Immature natural killer cell (primary cell): ENCODE measurements at regions not wholly inside any gene's neighbourhood (a gene's known extent, or its start where the extent isn't known, plus 50 kb on each side); places are given as distances from the start of the nearest gene placed in this dataset.

Source experiments
- DNase-seq, 3 donors: peaks; one replicate each; pipeline ENCODE4 v3.0.0; 2022; ENCODE audit warnings: mixed read lengths in 1 of 3
- H3K27ac Mint-ChIP-seq, 6 donors: one replicate each; pipeline ENCODE4 v1.8.0; 2020; ENCODE audit warnings: mixed read lengths in 6 of 6, mild to moderate bottlenecking in 5 of 6, inconsistent platforms in 4 of 6, moderate library complexity in 3 of 6
- H3K27me3 Mint-ChIP-seq, 3 donors: one replicate each; pipeline ENCODE4 v1.8.0; 2020 to 2021; ENCODE audit warnings: low read depth in 3 of 3, mild to moderate bottlenecking in 3 of 3, mixed read lengths in 3 of 3, moderate library complexity in 3 of 3, inconsistent platforms in 1 of 3
- H3K36me3 Mint-ChIP-seq, 3 donors: one replicate each; pipeline ENCODE4 v1.8.0; 2020; ENCODE audit warnings: mixed read lengths in 3 of 3, inconsistent platforms in 2 of 3, mild to moderate bottlenecking in 2 of 3
- H3K4me1 Mint-ChIP-seq, 2 donors: one replicate each; pipeline ENCODE4 v1.8.0; 2020; ENCODE audit warnings: inconsistent platforms in 2 of 2, mild to moderate bottlenecking in 2 of 2, mixed read lengths in 2 of 2, moderate library complexity in 1 of 2
- H3K4me3 Mint-ChIP-seq, 5 donors: one replicate each; pipeline ENCODE4 v1.8.0; 2020; ENCODE audit warnings: mild to moderate bottlenecking in 5 of 5, mixed read lengths in 5 of 5, inconsistent platforms in 3 of 5, moderate library complexity in 3 of 5
- H3K9me3 Mint-ChIP-seq, 6 donors: one replicate each; pipeline ENCODE4 v1.8.0; 2020; ENCODE audit warnings: mild to moderate bottlenecking in 6 of 6, mixed read lengths in 6 of 6, inconsistent platforms in 4 of 6, moderate library complexity in 3 of 6

DNA sequence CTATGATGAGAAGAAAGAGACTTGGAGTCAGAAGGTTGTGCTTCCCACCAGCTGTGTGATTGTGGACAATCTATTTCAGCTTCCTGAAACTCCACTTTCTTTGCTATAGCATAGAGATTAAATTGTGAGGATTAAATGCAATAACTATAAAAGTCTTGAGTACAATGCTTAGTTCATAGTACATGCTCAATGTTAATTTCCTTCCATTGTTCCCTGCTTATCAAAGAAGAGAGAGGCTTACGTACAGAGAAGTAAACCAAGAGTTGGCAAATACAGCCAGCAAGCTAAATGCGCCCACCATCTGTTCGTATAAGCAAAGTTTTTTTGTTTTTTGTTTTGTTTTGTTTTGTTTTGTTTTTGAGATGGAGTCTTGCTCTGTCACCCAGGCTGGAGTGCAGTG is 317.9 kb upstream of the NFIA start:
- H3K27me3 Mint-ChIP-seq, result peaks cover 0 to 4% (median 2%) of the 10 kb centered on the region in 3 donors
- peaks cover 0 to 5% (median 0%) of the 10 kb centered on the region in 6 donors for H3K9me3 Mint-ChIP-seq
- DNase-seq, result no peak
- H3K36me3 Mint-ChIP-seq, result no peaks in the 10 kb centered on the region
- no peak overlapping the region for H3K27ac Mint-ChIP-seq
- no peak overlapping the region for H3K4me3 Mint-ChIP-seq
- H3K4me1 Mint-ChIP-seq, result no peaks in the 10 kb centered on the region

DNA sequence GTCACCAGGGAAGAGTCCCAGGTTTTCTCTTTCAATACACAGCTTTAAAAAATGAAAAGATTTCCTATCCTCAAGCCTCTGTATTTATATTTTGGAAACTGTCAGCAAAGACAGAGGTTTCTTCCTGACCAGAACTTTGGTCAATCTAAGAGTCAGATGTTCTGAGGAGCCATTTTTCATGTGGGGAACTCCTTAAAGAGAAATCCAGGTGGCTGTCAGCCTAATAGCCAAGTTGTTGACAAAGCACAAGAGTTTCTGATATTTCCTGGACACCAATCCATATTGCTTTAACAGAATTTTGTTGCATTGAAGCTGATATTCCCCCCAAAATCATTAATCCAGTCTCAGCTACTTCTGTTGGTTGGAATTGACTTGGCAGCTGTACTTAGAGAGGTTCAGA is 318.6 kb upstream of the NFIA start:
- Mint-ChIP-seq H3K36me3 (no peaks in the 10 kb centered on the region), H3K27me3 (peaks cover 0 to 4% (median 2%) of the 10 kb centered on the region in 3 donors), H3K4me3 (no peak overlapping the region), H3K27ac (no peak overlapping the region), H3K9me3 (peaks cover 0 to 2% (median 0%) of the 10 kb centered on the region in 6 donors), H3K4me1 (no peaks in the 10 kb centered on the region)
- no peak for DNase-seq

DNA sequence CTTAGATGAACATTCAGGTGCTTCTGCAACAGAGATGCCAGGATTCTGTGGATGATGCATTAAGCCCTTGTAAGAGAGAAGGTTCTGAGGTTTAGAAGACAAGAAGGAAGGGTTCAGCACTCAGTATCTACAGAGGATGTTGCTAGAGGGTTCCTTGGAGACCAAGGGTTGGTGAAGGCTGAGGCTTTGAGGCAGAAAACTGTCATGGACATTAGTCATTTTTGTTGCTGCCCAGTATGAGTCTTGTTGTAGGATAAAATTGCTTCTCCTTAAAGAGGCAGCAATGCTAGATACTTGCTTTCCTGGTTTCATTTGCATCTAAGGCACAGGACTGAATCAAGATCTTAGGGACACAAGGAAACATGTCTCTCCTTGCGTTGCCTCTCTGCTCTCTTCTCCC is 319.4 kb upstream of the NFIA start:
- Mint-ChIP-seq H3K27ac (no peak overlapping the region), H3K27me3 (peaks cover 0 to 4% (median 2%) of the 10 kb centered on the region in 3 donors), H3K4me3 (no peak overlapping the region), H3K9me3 (peaks cover 0 to 2% (median 0%) of the 10 kb centered on the region in 6 donors), H3K4me1 (no peaks in the 10 kb centered on the region), H3K36me3 (no peaks in the 10 kb centered on the region)
- no peak for DNase-seq

DNA sequence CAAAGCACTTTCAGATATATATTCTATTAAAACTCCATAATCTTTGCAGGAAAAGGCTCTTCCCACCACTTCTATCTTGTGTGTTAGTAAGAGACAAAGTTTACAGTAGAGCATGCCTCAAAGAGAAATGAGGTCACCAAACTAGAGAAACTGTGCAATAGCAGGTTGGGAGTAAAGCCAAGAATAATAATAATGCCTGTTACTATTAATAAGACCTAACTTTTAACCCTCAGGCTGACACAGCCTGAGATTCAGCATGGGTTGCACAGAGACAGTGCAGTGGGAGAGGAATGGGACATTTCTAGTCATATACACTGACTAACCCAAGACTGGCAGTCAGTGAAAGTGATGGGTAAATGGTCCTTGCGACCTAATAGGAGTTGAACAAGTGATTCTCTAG is 320.2 kb upstream of the NFIA start:
- no peak overlapping the region for H3K4me3 Mint-ChIP-seq
- H3K27ac Mint-ChIP-seq, result no peak overlapping the region
- H3K9me3 Mint-ChIP-seq, result peaks cover 0 to 2% (median 0%) of the 10 kb centered on the region in 6 donors
- H3K36me3 Mint-ChIP-seq, result no peaks in the 10 kb centered on the region
- no peak for DNase-seq
- H3K4me1 Mint-ChIP-seq, result no peaks in the 10 kb centered on the region
- peaks cover 0 to 4% (median 2%) of the 10 kb centered on the region in 3 donors for H3K27me3 Mint-ChIP-seq

DNA sequence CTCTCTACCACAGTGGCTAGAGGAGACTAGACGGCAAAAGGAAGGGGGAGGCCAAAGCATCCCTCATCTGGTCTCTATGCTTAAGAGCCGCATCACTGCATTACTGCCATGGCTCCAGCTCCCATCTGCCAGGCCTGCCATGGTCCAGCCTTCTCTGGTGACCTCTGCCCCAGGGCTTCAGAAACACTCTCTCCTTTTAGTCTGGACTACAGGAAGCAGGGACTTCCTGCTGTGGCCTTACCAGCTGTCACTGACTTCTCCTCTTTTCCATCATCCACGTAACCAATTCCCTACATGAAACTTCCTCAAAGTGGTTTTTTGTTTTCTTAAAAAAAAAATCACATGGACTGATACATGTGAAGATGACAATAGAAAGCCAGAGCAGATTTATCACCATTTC is 323.1 kb upstream of the NFIA start:
- Mint-ChIP-seq H3K27ac (no peak overlapping the region), H3K27me3 (peaks cover 0 to 4% (median 4%) of the 10 kb centered on the region in 3 donors), H3K4me3 (no peak overlapping the region), H3K4me1 (no peaks in the 10 kb centered on the region), H3K9me3 (peaks cover 0 to 2% (median 0%) of the 10 kb centered on the region in 6 donors), H3K36me3 (no peaks in the 10 kb centered on the region)
- no peak for DNase-seq

DNA sequence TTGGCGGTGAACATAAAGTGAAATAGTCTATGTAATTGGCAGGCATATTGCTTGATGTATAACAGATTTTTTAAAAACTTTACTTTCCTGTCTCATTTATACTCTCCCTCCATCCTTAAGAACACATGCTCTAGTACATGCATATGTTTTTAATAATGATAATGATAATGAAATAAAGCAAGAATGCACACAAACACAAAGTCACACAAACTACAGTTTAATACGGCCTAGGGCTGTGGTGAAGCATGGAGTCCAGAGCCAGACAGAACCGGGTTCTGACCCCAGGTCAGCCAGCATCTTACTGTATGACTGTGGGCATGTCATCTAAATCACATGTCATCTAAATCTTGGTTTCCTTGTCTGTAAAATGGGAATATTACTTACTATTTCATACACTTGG is 324.9 kb upstream of the NFIA start:
- Mint-ChIP-seq H3K9me3 (peaks cover 0 to 2% (median 0%) of the 10 kb centered on the region in 6 donors), H3K4me1 (no peaks in the 10 kb centered on the region), H3K27ac (no peak overlapping the region), H3K4me3 (no peak overlapping the region), H3K36me3 (no peaks in the 10 kb centered on the region), H3K27me3 (peaks cover 0 to 4% (median 4%) of the 10 kb centered on the region in 3 donors)
- no peak for DNase-seq

DNA sequence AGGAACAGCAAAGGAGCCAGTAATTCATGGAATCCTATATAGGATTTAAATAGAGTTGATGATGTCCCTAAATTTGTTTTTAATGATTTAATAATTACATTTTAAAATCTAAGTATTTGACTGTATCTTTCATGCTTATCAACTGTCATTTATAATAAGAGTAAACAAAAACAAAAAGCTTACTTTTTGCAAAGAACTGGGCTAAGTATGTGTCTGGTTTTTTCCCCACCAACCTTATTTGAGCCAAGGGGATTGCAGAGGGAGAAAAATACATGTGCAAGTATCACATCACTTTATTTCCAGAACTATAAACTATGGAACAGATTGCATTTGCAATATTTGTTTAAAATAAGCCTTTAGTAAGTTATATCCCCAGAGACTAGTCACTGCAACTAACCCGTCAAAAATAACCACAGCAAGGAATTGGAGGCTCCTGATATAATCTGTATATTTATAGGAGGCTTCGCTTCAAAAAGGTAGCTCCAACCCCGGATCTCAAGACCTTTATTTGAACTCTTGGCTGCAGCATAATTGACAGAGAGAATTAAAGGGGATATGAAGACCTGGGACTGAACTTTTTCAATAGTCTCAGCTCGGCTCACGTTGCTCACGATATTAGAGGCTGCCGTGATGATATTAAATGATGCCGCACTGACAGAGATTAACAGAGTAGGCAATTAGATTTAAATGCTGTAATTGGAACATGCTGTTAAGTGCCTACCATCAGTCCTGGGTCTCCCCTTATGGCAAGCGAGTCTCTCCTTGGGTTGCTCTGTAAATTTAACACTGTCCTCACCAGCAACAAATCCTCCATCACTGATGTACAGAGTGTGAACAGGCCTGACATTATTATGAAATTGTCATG is 329.1 kb upstream of the NFIA start:
- Mint-ChIP-seq H3K27me3 (peaks cover 0 to 4% (median 0%) of the 10 kb centered on the region in 3 donors), H3K9me3 (peaks cover 0 to 7% (median 0%) of the 10 kb centered on the region in 6 donors), H3K4me3 (no peak overlapping the region), H3K27ac (no peak overlapping the region), H3K36me3 (no peaks in the 10 kb centered on the region), H3K4me1 (no peaks in the 10 kb centered on the region)
- no peak for DNase-seq

DNA sequence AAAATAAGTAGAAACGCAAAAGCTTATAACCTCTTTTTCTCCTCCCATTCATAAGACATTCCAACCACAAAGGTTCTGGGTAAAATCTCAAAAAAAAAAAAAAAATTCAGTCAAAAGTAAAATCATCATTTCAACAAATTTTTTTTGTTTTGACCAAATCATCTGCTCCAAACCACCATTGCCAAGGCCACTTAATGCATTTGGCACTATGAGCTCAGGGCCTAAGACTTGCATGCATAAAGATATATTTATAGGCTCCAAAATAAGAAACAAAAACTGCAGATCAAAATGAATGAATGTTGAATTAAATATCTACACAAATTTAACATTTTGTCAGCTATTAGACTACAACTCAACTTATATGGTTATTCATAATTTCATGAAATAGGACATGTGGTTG is 331.1 kb upstream of the NFIA start:
- no peak overlapping the region for H3K4me3 Mint-ChIP-seq
- H3K9me3 Mint-ChIP-seq, result peaks cover 0 to 7% (median 0%) of the 10 kb centered on the region in 6 donors
- no peaks in the 10 kb centered on the region for H3K4me1 Mint-ChIP-seq
- no peaks in the 10 kb centered on the region for H3K36me3 Mint-ChIP-seq
- H3K27me3 Mint-ChIP-seq, result peaks cover 0 to 4% (median 0%) of the 10 kb centered on the region in 3 donors
- no peak overlapping the region for H3K27ac Mint-ChIP-seq
- DNase-seq, result no peak

DNA sequence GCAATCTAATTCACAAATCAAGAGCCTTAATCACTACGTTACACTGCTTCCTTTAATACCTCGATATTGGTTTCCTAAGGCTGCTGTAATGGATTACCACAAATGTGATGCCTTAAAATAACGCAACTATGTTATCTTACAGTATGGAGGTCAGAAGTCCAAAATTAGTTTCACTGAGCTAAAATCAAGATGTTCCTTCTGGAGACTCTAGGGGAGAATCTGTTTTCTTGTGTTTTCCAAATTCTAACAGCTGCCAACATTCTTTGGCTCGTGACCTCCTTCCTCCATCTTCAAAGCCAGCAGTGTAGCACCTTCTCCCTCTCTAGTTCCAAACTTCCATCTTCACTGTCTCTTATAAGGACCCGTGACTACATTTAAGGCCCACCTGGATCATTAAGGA is 335.0 kb upstream of the NFIA start:
- Mint-ChIP-seq H3K27me3 (peaks cover 0 to 1% (median 0%) of the 10 kb centered on the region in 3 donors), H3K27ac (no peak overlapping the region), H3K36me3 (no peaks in the 10 kb centered on the region)

DNA sequence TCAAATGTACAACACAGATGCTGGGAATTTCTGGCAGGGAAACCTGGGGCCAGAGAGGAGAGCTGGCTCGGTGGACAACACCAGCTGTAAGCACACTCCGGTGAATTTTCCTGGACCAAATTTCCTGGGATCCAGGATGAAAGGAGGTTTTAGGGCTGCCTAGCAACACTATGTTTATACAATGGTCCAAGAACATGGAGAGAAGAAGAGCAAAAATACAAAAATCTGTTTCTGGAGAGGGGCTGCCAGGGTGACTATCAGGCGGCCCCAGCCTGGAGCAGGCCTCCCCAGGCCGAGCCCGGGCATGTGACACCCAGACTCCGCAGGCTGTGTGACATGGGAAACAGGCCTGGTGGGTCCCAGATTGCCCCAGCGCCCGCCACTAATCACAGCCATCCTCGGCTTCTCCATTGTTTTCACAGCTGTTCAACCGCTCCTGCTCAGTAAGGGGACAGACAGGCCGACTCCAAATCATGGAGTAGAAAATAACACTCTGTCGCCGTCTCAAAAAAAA is 336.0 kb upstream of the NFIA start:
- no peak for DNase-seq
- H3K4me3 Mint-ChIP-seq, result no peak overlapping the region
- no peak overlapping the region for H3K27ac Mint-ChIP-seq
- H3K4me1 Mint-ChIP-seq, result peaks cover 2 to 6% of the 10 kb centered on the region in 2 donors
- peaks cover 0 to 2% (median 1%) of the 10 kb centered on the region in 3 donors for H3K27me3 Mint-ChIP-seq
- H3K9me3 Mint-ChIP-seq, result peaks cover 0 to 4% (median 0%) of the 10 kb centered on the region in 6 donors
- H3K36me3 Mint-ChIP-seq, result no peaks in the 10 kb centered on the region

More for the DNA sequence above, 335.0 kb upstream of the NFIA start:
- Mint-ChIP-seq H3K9me3 (peaks cover 0 to 4% (median 0%) of the 10 kb centered on the region in 6 donors), H3K4me3 (no peak overlapping the region), H3K4me1 (peaks cover 2 to 6% of the 10 kb centered on the region in 2 donors)
- DNase-seq, result no peak

DNA sequence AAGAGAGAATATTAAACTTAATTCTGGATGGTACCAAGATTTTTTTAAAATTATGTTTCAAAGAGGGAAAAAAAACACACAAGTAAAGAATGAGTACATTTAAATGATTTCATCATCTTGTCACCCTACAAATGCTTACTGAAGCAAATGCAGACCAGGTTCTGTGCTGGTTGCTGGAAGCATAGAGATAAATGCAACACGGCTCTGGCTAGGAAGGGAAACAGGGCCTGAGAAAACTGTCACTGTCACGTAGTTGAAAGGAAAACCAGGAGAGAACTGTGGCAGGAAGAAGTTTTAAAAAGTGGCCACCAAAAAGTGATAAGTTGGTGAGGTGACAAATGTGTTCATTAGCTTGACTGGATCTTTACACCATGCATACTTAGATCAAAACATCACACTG is 336.9 kb upstream of the NFIA start:
- no peak for DNase-seq
- Mint-ChIP-seq H3K4me1 (peaks cover 2 to 6% of the 10 kb centered on the region in 2 donors), H3K9me3 (peaks cover 0 to 2% (median 0%) of the 10 kb centered on the region in 6 donors), H3K27me3 (peaks cover 0 to 2% (median 1%) of the 10 kb centered on the region in 3 donors), H3K27ac (no peak overlapping the region), H3K36me3 (no peaks in the 10 kb centered on the region), H3K4me3 (no peak overlapping the region)

DNA sequence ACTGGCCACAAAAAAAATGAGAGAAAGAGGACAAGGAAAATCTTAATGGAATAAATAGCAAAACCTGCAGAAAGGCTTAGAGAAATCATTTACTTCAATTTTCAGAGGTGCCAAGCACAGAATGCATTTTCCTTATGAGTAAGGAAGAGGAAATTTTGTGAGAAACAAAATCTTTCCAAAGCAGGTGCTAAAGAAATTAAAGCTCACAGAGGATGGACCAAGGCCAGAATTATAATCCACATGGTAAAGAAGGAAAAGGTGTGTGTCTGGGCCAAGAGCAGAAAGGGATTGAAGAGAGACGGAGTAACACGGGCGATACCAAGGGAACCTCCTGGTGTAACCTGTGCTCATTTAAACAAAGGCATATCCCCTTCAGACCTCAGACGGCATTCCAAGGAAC is 340.0 kb upstream of the NFIA start:
- no peak for DNase-seq
- peaks cover 2 to 6% of the 10 kb centered on the region in 2 donors for H3K4me1 Mint-ChIP-seq
- H3K36me3 Mint-ChIP-seq, result peaks cover 0 to 3% (median 0%) of the 10 kb centered on the region in 3 donors
- H3K4me3 Mint-ChIP-seq, result no peak overlapping the region
- no peaks in the 10 kb centered on the region for H3K9me3 Mint-ChIP-seq
- no peak overlapping the region for H3K27ac Mint-ChIP-seq
- H3K27me3 Mint-ChIP-seq, result peaks cover 0 to 4% (median 0%) of the 10 kb centered on the region in 3 donors

DNA sequence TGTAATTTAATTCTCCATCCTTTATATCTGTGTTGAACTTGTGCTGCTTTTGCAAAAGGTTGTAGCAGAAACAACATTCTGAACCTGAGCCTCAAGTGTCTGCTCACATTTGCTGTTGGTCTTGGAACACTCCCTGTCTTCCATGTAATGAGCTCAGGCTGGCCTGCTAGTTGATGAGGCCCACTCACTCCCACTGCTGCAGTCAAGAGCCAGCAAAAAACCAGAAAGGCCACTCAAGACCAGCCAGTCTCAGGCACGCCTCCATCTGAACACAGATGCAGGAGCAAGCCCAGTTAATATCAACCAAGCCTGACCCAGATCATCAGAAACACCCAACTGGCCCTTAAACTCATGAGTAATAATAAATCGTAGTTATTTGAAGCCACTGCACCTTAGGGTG is 342.2 kb upstream of the NFIA start:
- DNase-seq, result no peak
- Mint-ChIP-seq H3K27me3 (peaks cover 0 to 4% (median 0%) of the 10 kb centered on the region in 3 donors), H3K4me3 (no peak overlapping the region), H3K4me1 (no peaks in the 10 kb centered on the region), H3K27ac (no peak overlapping the region), H3K36me3 (peaks cover 0 to 3% (median 0%) of the 10 kb centered on the region in 3 donors), H3K9me3 (peaks cover 0 to 1% (median 0%) of the 10 kb centered on the region in 6 donors)

DNA sequence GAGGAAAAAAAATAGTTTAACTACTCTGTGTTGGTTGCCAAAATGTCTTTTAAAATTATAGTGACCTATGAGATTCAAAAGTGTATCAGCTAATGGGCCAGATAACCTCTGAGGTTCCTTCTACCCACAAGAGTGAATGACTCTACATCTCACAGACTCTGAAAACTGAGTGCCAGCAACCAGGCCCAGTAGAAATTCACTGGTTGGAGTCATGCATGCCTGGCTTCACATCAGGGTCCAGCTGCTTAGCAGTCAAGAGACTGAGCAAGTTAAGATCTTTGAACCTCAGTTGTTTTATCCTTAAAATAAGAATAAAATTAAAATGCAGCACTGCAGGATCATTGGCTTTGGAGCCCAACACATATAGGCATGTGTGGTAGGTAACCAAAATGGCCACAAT is 342.6 kb upstream of the NFIA start:
- H3K4me3 Mint-ChIP-seq, result no peak overlapping the region
- no peak for DNase-seq
- peaks cover 0 to 3% (median 0%) of the 10 kb centered on the region in 3 donors for H3K36me3 Mint-ChIP-seq
- peaks cover 0 to 4% (median 0%) of the 10 kb centered on the region in 3 donors for H3K27me3 Mint-ChIP-seq
- peaks cover 0 to 1% (median 0%) of the 10 kb centered on the region in 6 donors for H3K9me3 Mint-ChIP-seq
- H3K4me1 Mint-ChIP-seq, result no peaks in the 10 kb centered on the region
- H3K27ac Mint-ChIP-seq, result no peak overlapping the region
